ENCODE measurements at regions not wholly inside any gene's neighbourhood (a gene's known extent, or its start where the extent isn't known, plus 50 kb on each side); places are given as distances from the start of the nearest gene placed in this dataset.

DNA sequence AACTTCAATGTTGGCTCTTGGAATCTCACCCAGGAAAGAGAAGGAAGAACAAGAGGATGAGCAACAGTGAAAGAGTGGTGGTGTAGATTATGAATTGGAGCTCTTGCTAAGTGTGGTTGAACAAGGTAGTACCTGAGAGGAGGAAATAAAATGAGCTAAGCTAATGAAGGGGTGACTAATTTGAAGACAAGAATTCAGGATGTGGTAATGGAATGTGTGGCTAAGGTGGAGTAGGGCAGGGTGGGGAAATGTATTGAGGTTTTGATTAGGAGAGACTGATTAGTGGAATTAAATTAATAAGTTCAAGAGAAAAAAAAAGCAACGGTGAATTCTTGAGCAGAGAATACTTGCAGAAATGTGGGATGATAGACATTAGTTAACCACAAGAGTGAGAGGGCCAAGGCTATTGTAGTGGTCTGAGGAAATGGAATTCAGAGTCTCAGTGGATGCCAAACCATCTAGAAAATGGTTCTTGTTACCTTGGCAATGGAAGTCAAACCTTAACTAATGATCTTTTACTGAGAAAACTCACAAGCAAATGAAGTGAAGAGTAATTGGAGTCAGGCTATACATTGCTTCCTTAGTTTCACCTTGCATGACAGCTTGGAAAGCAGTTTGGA lies 648.3 kb upstream of the ZNF608 start:
- Mint-ChIP-seq H3K9me3 (peaks cover 20% of the 10 kb centered on the region), H3K36me3 (peaks cover 8% of the 10 kb centered on the region), H3K4me1 (peaks cover 9% of the 10 kb centered on the region), H3K27me3 (ENCODE audit: insufficient read depth, low read depth) (peaks cover 8% of the 10 kb centered on the region), H3K4me3 (no peak overlapping the region), H3K27ac (no peak overlapping the region)
- no peaks in the 10 kb centered on the region for H3K27me3 ChIP-seq
- no peaks in the 10 kb centered on the region for H3K4me1 ChIP-seq
- no peaks in the 10 kb centered on the region for H3F3A ChIP-seq (ENCODE audit: low read depth)
- H3K4me2 ChIP-seq = no peak overlapping the region
- no peaks in the 10 kb centered on the region for H3K9me3 ChIP-seq (ENCODE audit: low read depth)
- no peaks in the 10 kb centered on the region for H3K36me3 ChIP-seq
- no peak overlapping the region for H3K27ac ChIP-seq
- H2AFZ ChIP-seq (replicated peaks) = no peak overlapping the region
- no peak overlapping the region for H3K4me3 ChIP-seq
- no peaks in the 10 kb centered on the region for H4K20me1 ChIP-seq (ENCODE audit: low read depth)
- no peak for DNase-seq (ENCODE audit: low spot score)
- TF ChIP-seq EZH2 (IDR thresholded peaks at IDR 0.05) (no peak), EZH2phosphoT487 (IDR thresholded peaks at IDR 0.05) (no peak)
- TF ChIP-seq, protein P1, sequence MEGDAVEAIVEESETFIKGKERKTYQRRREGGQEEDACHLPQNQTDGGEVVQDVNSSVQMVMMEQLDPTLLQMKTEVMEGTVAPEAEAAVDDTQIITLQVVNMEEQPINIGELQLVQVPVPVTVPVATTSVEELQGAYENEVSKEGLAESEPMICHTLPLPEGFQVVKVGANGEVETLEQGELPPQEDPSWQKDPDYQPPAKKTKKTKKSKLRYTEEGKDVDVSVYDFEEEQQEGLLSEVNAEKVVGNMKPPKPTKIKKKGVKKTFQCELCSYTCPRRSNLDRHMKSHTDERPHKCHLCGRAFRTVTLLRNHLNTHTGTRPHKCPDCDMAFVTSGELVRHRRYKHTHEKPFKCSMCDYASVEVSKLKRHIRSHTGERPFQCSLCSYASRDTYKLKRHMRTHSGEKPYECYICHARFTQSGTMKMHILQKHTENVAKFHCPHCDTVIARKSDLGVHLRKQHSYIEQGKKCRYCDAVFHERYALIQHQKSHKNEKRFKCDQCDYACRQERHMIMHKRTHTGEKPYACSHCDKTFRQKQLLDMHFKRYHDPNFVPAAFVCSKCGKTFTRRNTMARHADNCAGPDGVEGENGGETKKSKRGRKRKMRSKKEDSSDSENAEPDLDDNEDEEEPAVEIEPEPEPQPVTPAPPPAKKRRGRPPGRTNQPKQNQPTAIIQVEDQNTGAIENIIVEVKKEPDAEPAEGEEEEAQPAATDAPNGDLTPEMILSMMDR (IDR thresholded peaks at IDR 0.05) = no peak
- H3K9ac ChIP-seq = no peak overlapping the region
- H3K79me2 ChIP-seq (ENCODE audit: low read depth) = no peaks in the 10 kb centered on the region

DNA sequence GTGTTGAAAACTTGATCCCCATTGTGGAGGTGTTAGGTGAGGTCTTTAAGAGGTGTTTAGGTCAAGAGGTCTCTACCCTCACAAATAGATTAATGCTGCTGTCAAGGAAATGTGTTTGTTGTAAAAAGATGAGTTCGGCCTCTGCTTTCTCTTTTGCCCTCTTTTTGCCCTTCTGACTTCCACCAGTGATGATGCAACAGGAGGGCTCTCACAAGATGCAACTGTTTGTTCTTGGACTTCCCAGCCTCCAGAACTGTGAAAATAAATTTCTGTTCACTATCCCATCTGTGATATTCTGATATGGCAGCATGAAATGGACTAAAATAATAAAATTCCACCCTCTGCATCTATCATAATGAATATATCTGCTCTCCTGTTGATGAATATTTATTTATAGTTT lies 650.0 kb upstream of the ZNF608 start:
- peaks cover 20% of the 10 kb centered on the region for H3K9me3 Mint-ChIP-seq
- H3K27ac ChIP-seq = no peak overlapping the region
- peaks cover 7% of the 10 kb centered on the region for H3K27me3 Mint-ChIP-seq (ENCODE audit: insufficient read depth, low read depth)
- no peaks in the 10 kb centered on the region for H3K36me3 ChIP-seq
- H3K4me3 Mint-ChIP-seq = no peak overlapping the region
- H3K27me3 ChIP-seq = no peaks in the 10 kb centered on the region
- H3K27ac Mint-ChIP-seq = no peak overlapping the region
- DNase-seq (ENCODE audit: low spot score) = no peak
- no peak overlapping the region for H2AFZ ChIP-seq (replicated peaks)
- H3K79me2 ChIP-seq (ENCODE audit: low read depth) = no peaks in the 10 kb centered on the region
- H3K4me1 ChIP-seq = no peaks in the 10 kb centered on the region
- no peak overlapping the region for H3K4me2 ChIP-seq
- peaks cover 8% of the 10 kb centered on the region for H3K36me3 Mint-ChIP-seq
- no peak for TF ChIP-seq EZH2 (IDR thresholded peaks at IDR 0.05)
- TF ChIP-seq EZH2phosphoT487 (IDR thresholded peaks at IDR 0.05) = no peak
- TF ChIP-seq, protein P1 (IDR thresholded peaks at IDR 0.05) = no peak
- no peak overlapping the region for H3K9ac ChIP-seq
- peaks cover 7% of the 10 kb centered on the region for H3K4me1 Mint-ChIP-seq
- H3K9me3 ChIP-seq (ENCODE audit: low read depth) = no peaks in the 10 kb centered on the region
- no peak overlapping the region for H3K4me3 ChIP-seq
- no peaks in the 10 kb centered on the region for H4K20me1 ChIP-seq (ENCODE audit: low read depth)
- H3F3A ChIP-seq (ENCODE audit: low read depth) = no peaks in the 10 kb centered on the region

GRCh38 chr5:125398466-125398865 lies 652.0 kb upstream of the ZNF608 start:
- H3K27me3 Mint-ChIP-seq (ENCODE audit: insufficient read depth, low read depth) = peaks cover 7% of the 10 kb centered on the region
- H2AFZ ChIP-seq (replicated peaks) = no peak overlapping the region
- H3K27ac Mint-ChIP-seq = no peak overlapping the region
- no peak overlapping the region for H3K4me2 ChIP-seq
- no peaks in the 10 kb centered on the region for H3F3A ChIP-seq (ENCODE audit: low read depth)
- H3K4me1 Mint-ChIP-seq = peaks cover 7% of the 10 kb centered on the region
- H3K4me3 ChIP-seq = no peak overlapping the region
- no peaks in the 10 kb centered on the region for H4K20me1 ChIP-seq (ENCODE audit: low read depth)
- H3K9ac ChIP-seq = no peak overlapping the region
- no peak overlapping the region for H3K27ac ChIP-seq
- H3K36me3 ChIP-seq = no peaks in the 10 kb centered on the region
- H3K79me2 ChIP-seq (ENCODE audit: low read depth) = no peaks in the 10 kb centered on the region
- H3K36me3 Mint-ChIP-seq = peaks cover 7% of the 10 kb centered on the region
- H3K4me1 ChIP-seq = no peaks in the 10 kb centered on the region
- TF ChIP-seq EZH2 (IDR thresholded peaks at IDR 0.05) (no peak), EZH2phosphoT487 (IDR thresholded peaks at IDR 0.05) (no peak)
- TF ChIP-seq, protein P1 (IDR thresholded peaks at IDR 0.05) = no peak
- no peaks in the 10 kb centered on the region for H3K9me3 ChIP-seq (ENCODE audit: low read depth)
- H3K4me3 Mint-ChIP-seq = no peak overlapping the region
- H3K27me3 ChIP-seq = no peaks in the 10 kb centered on the region
- DNase-seq (ENCODE audit: low spot score) = no peak
- H3K9me3 Mint-ChIP-seq = peaks cover 21% of the 10 kb centered on the region
